A673 (cell line): ENCODE measurements at regions not wholly inside any gene's neighbourhood (a gene's known extent, or its start where the extent isn't known, plus 50 kb on each side); places are given as distances from the start of the nearest gene placed in this dataset.

Experiments
- BruUV-seq: library from RNA; stranded (reverse); fragments of 400-500 nt; replicated peaks from 2 replicates; lab custom pipeline; 2021; lab: Mats Ljungman, UMichigan
- CTCF ChIA-PET: fragments of 300-600 bp; sonication (Branson Sonifier 250); formaldehyde crosslinking; loops from one replicate; lab custom pipeline; 2022; ENCODE audit warnings: antibody characterized with exemption; lab: Charles Lee
- POLR2A ChIA-PET: fragments of 300-600 bp; sonication (Branson Sonifier 250); formaldehyde crosslinking; loops from one replicate; lab custom pipeline; 2022; ENCODE audit warnings: antibody characterized with exemption; ENCODE audit not compliant: low non-redundant PET; lab: Charles Lee
- DNase-seq: peaks from one replicate; pipeline ENCODE4 v3.0.0-alpha.2; 2015; ENCODE audit warnings: low spot score
- H3K27ac ChIP-seq: fragments of 200-600 bp; sonication (generic); 2 replicates; pipeline ENCODE4 v1.5.1; 2016; ENCODE audit warnings: mixed run types, low read depth, mild to moderate bottlenecking, mixed read lengths, antibody characterized with exemption, low read length; ENCODE audit not compliant: poor library complexity, severe bottlenecking
- H3K27me3 ChIP-seq: fragments of 200-600 bp; sonication (generic); replicated peaks from 2 replicates; pipeline ENCODE4 v1.6.1; 2017; ENCODE audit warnings: mixed run types, low read depth, mild to moderate bottlenecking, mixed read lengths, antibody characterized with exemption, low read length; ENCODE audit not compliant: insufficient read depth, poor library complexity
- H3K36me3 ChIP-seq: fragments of 200-600 bp; sonication (generic); 2 replicates; pipeline ENCODE4 v1.6.1; 2016; ENCODE audit warnings: mixed run types, mild to moderate bottlenecking, mixed read lengths, antibody characterized with exemption, low read length; ENCODE audit not compliant: insufficient read depth, poor library complexity, severe bottlenecking
- H3K4me1 ChIP-seq: fragments of 200-600 bp; sonication (generic); 2 replicates; pipeline ENCODE4 v1.6.1; 2017; ENCODE audit warnings: mixed run types, mild to moderate bottlenecking, mixed read lengths, antibody characterized with exemption, low read length; ENCODE audit not compliant: insufficient read depth, poor library complexity, severe bottlenecking
- H3K4me3 ChIP-seq: fragments of 200-600 bp; sonication (generic); 2 replicates; pipeline ENCODE4 v1.5.1; 2016; ENCODE audit warnings: low read depth, mixed run types, mild to moderate bottlenecking, mixed read lengths, low read length; ENCODE audit not compliant: poor library complexity, severe bottlenecking
- H3K9me3 ChIP-seq: fragments of 200-600 bp; sonication (generic); 2 replicates; pipeline ENCODE4 v1.6.1; 2016; ENCODE audit warnings: mixed run types, low read depth, mild to moderate bottlenecking, mixed read lengths, antibody characterized with exemption, low read length; ENCODE audit not compliant: poor library complexity, severe bottlenecking
- EZH2 ChIP-seq: fragments of 200-600 bp; sonication (generic); IDR thresholded peaks from 2 replicates; pipeline ENCODE4 v1.6.1; 2017; ENCODE audit warnings: borderline replicate concordance, low read depth, mild to moderate bottlenecking, mixed read lengths, antibody characterized with exemption, low read length; ENCODE audit not compliant: poor library complexity, severe bottlenecking
- intact Hi-C: fragments of 100-400 bp; cut with micrococcal nuclease; formaldehyde crosslinking; loops from one replicate; pipeline ENCODE4 v1.10.0; 2022; ENCODE audit not compliant: unreplicated experiment
- TF ChIP-seq, protein P1 (sequence below): fragments of 300-800, 200-600 bp; sonication (generic); conservative IDR thresholded peaks from 2 replicates; pipeline ENCODE4 v1.5.1; 2017; ENCODE audit warnings: low read depth, mild to moderate bottlenecking, antibody characterized with exemption, low read length, moderate library complexity, mixed read lengths

DNA sequence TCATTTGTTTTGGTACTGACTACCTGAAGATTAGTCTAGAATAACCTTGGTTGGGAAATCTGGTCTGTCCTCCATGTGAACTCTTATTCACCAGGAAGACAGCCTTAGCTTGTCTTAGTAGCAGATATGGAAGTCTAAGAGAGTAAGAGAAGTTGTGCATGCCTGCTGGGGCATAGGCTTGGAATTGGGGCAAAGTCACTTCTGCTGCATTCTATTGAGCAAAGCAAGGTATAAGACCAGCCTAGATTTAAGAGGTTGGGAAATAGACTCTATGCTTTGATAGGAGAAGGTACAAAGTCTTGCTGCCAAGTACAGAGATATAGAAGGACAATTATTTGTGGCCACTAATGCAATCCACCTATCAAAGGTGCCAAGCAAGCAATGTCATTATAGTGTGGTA is 464.0 kb upstream of the BOD1L1 start:
- no peaks in the 10 kb centered on the region for H3K36me3 ChIP-seq
- no TSS peak for BruUV-seq
- CTCF ChIA-PET = no interaction called here
- H3K27me3 ChIP-seq = no peaks in the 10 kb centered on the region
- H3K4me1 ChIP-seq = peaks cover 11% of the 10 kb centered on the region
- no peak for TF ChIP-seq EZH2
- TF ChIP-seq, protein P1, sequence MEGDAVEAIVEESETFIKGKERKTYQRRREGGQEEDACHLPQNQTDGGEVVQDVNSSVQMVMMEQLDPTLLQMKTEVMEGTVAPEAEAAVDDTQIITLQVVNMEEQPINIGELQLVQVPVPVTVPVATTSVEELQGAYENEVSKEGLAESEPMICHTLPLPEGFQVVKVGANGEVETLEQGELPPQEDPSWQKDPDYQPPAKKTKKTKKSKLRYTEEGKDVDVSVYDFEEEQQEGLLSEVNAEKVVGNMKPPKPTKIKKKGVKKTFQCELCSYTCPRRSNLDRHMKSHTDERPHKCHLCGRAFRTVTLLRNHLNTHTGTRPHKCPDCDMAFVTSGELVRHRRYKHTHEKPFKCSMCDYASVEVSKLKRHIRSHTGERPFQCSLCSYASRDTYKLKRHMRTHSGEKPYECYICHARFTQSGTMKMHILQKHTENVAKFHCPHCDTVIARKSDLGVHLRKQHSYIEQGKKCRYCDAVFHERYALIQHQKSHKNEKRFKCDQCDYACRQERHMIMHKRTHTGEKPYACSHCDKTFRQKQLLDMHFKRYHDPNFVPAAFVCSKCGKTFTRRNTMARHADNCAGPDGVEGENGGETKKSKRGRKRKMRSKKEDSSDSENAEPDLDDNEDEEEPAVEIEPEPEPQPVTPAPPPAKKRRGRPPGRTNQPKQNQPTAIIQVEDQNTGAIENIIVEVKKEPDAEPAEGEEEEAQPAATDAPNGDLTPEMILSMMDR = no peak
- no peaks in the 10 kb centered on the region for H3K9me3 ChIP-seq
- no peak overlapping the region for H3K27ac ChIP-seq
- intact Hi-C loops = no loop called here
- no peak overlapping the region for H3K4me3 ChIP-seq
- DNase-seq = no peak
- POLR2A ChIA-PET = no interaction called here

DNA sequence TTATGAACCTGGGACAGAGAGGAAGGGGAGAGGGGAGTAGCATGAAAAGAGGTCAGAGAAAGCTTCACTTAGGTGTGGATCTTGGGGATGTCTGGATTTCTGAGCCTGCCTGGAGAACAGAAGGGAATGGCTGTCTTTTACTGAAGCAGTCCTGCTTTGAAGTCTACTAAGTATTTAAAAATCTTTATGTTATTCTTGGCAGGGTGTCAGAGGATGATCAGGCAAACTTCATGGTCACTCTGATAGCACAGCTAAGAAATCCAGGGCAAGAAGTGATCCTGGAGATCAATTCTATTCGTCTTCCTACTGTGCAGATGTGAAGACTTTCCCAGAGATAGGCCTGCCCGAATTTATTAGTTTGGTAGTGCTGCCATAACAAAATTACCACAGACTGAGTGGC is 464.4 kb upstream of the BOD1L1 start:
- DNase-seq = no peak
- no peaks in the 10 kb centered on the region for H3K36me3 ChIP-seq
- intact Hi-C loops = no loop called here
- H3K4me3 ChIP-seq = no peak overlapping the region
- ChIA-PET POLR2A (no interaction called here), CTCF (no interaction called here)
- TF ChIP-seq, protein P1 = no peak
- TF ChIP-seq EZH2 = no peak
- no peaks in the 10 kb centered on the region for H3K27me3 ChIP-seq
- H3K4me1 ChIP-seq = peaks cover 14% of the 10 kb centered on the region
- H3K9me3 ChIP-seq = no peaks in the 10 kb centered on the region
- no TSS peak for BruUV-seq
- no peak overlapping the region for H3K27ac ChIP-seq

DNA sequence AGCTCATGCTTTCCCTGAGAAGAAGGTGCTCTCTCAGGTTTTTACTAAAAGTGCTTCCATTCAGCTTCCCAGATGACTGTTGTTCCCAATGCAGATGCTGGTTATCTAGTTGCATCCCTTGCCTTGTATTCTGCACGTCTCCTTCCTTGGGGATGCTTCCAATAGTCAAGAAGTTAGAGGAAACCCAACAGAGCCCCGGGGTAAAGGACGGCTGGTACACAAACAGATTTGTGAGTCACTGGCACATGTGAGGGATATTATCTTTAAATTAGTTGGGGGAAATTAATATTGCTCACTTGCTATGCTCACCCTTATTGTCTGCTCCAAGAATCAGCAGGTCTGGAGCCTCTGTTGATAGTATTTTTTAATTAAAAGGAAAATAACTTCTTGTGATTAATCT is 465.2 kb upstream of the BOD1L1 start:
- POLR2A ChIA-PET = no interaction called here
- Histone ChIP-seq H3K36me3 (no peaks in the 10 kb centered on the region), H3K4me3 (no peak overlapping the region), H3K9me3 (no peaks in the 10 kb centered on the region), H3K4me1 (peaks cover 14% of the 10 kb centered on the region), H3K27ac (no peak overlapping the region), H3K27me3 (no peaks in the 10 kb centered on the region)
- TF ChIP-seq, protein P1 = no peak
- TF ChIP-seq EZH2 = no peak
- DNase-seq = no peak
- intact Hi-C loops = no loop called here
- CTCF ChIA-PET = no interaction called here
- no TSS peak for BruUV-seq
